Mesothelial cell of epicardium (in vitro differentiated cells): ENCODE measurements at regions not wholly inside any gene's neighbourhood (a gene's known extent, or its start where the extent isn't known, plus 50 kb on each side); places are given as distances from the start of the nearest gene placed in this dataset.

Experiments used
- DNase-seq, 2 experiments: peaks; one replicate each; pipeline ENCODE4 v3.0.0; 2021; ENCODE audit warnings: low spot score in 2 of 2; ENCODE audit not compliant: unreplicated experiment in 2 of 2
- H3K27ac Mint-ChIP-seq: 2 replicates; pipeline ENCODE4 v1.8.0; 2021; ENCODE audit warnings: mixed read lengths
- H3K27me3 Mint-ChIP-seq: 2 replicates; pipeline ENCODE4 v1.8.0; 2021; ENCODE audit warnings: low read depth, mixed read lengths
- H3K36me3 Mint-ChIP-seq: 2 replicates; pipeline ENCODE4 v1.8.0; 2021; ENCODE audit warnings: mixed read lengths
- H3K4me1 Mint-ChIP-seq: 2 replicates; pipeline ENCODE4 v1.8.0; 2021; ENCODE audit warnings: mixed read lengths
- H3K4me3 Mint-ChIP-seq: 2 replicates; pipeline ENCODE4 v1.8.0; 2021; ENCODE audit warnings: mild to moderate bottlenecking, moderate library complexity, mixed read lengths
- H3K9me3 Mint-ChIP-seq: 2 replicates; pipeline ENCODE4 v1.8.0; 2021; ENCODE audit warnings: mixed read lengths
- TF ChIP-seq, protein P1 (sequence below): fragments of 200-600 bp; sonication (generic); IDR thresholded peaks from one replicate; pipeline ENCODE4 v1.5.0; 2021; ENCODE audit warnings: antibody characterized with exemption; ENCODE audit not compliant: unreplicated experiment

GRCh38 chr16:18072161-18072560 lies 264.4 kb downstream of the NPIPA8 start:
- TF ChIP-seq, protein P1, sequence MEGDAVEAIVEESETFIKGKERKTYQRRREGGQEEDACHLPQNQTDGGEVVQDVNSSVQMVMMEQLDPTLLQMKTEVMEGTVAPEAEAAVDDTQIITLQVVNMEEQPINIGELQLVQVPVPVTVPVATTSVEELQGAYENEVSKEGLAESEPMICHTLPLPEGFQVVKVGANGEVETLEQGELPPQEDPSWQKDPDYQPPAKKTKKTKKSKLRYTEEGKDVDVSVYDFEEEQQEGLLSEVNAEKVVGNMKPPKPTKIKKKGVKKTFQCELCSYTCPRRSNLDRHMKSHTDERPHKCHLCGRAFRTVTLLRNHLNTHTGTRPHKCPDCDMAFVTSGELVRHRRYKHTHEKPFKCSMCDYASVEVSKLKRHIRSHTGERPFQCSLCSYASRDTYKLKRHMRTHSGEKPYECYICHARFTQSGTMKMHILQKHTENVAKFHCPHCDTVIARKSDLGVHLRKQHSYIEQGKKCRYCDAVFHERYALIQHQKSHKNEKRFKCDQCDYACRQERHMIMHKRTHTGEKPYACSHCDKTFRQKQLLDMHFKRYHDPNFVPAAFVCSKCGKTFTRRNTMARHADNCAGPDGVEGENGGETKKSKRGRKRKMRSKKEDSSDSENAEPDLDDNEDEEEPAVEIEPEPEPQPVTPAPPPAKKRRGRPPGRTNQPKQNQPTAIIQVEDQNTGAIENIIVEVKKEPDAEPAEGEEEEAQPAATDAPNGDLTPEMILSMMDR: no peak
- no peak overlapping the region for H3K4me3 Mint-ChIP-seq
- H3K27ac Mint-ChIP-seq: no peak overlapping the region
- H3K9me3 Mint-ChIP-seq: peaks cover 2% of the 10 kb centered on the region
- peaks cover 5% of the 10 kb centered on the region for H3K27me3 Mint-ChIP-seq
- no peaks in the 10 kb centered on the region for H3K4me1 Mint-ChIP-seq
- no peaks in the 10 kb centered on the region for H3K36me3 Mint-ChIP-seq
- no peak for DNase-seq

GRCh38 chr16:18069683-18070082 lies 266.9 kb downstream of the NPIPA8 start:
- Mint-ChIP-seq H3K27me3 (peaks cover 15% of the 10 kb centered on the region), H3K27ac (no peak overlapping the region), H3K36me3 (no peaks in the 10 kb centered on the region), H3K4me1 (no peaks in the 10 kb centered on the region), H3K9me3 (peaks cover 27% of the 10 kb centered on the region), H3K4me3 (no peak overlapping the region)
- TF ChIP-seq, protein P1: no peak
- no peak for DNase-seq

- no peak for DNase-seq
- H3K4me1 Mint-ChIP-seq: no peaks in the 10 kb centered on the region
- H3K36me3 Mint-ChIP-seq: no peaks in the 10 kb centered on the region
- peaks cover 27% of the 10 kb centered on the region for H3K9me3 Mint-ChIP-seq
- no peak overlapping the region for H3K4me3 Mint-ChIP-seq
- TF ChIP-seq, protein P1: no peak
- H3K27ac Mint-ChIP-seq: no peak overlapping the region
- H3K27me3 Mint-ChIP-seq: peaks cover 15% of the 10 kb centered on the region
Measured at GRCh38 chr16:18068477-18068876, 268.1 kb downstream of the NPIPA8 start.

DNA sequence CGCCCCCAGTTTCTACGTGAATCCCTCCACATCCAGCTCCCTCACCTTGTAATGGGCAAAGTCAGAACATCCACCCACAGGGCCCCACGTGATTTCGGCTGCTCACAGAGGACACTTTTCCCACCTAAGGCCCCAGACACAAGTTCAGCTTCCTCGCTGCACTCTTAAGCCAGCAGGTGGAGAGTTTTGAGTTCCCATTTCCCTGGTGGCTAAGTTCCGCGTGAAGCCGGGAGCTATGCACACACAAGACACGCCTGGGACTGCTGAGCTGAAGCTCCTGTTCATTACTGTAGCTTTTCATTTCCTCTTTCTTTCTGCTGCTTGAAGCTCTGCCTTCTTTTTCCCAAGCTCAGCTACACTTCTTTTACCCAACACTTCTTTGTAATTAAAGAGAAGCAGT lies 273.8 kb downstream of the NPIPA8 start:
- DNase-seq: no peak
- H3K4me3 Mint-ChIP-seq: no peak overlapping the region
- no peaks in the 10 kb centered on the region for H3K4me1 Mint-ChIP-seq
- peaks cover 15% of the 10 kb centered on the region for H3K27me3 Mint-ChIP-seq
- H3K9me3 Mint-ChIP-seq: peaks cover 27% of the 10 kb centered on the region
- TF ChIP-seq, protein P1: no peak
- no peaks in the 10 kb centered on the region for H3K36me3 Mint-ChIP-seq
- H3K27ac Mint-ChIP-seq: no peak overlapping the region

DNA sequence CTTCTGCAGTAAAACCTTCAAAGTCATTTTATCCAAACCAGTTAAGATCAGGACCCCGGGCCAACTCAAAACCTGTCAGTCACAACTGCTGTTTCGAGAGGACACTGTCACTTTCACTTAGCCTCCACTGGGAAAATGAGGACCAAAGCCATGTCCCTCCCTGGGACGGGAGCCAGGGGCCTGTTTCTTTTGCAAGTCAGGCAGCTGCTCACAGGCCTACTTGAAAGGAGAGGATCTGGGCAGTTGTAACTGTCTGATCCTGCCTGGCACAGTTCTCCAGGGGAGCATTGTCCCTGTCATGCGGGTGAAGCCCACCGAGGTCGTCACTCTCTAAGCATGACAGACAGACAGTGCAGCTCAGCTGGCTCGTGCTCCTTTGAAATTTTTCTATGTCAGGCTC lies 276.2 kb downstream of the NPIPA8 start:
- TF ChIP-seq, protein P1: no peak
- Mint-ChIP-seq H3K4me1 (no peaks in the 10 kb centered on the region), H3K27ac (no peak overlapping the region), H3K9me3 (peaks cover 7% of the 10 kb centered on the region), H3K36me3 (no peaks in the 10 kb centered on the region), H3K27me3 (peaks cover 6% of the 10 kb centered on the region), H3K4me3 (no peak overlapping the region)
- DNase-seq: no peak

GRCh38 chr16:18059577-18059976 lies 277.0 kb downstream of the NPIPA8 start:
- no peak for DNase-seq
- no peak overlapping the region for H3K4me3 Mint-ChIP-seq
- H3K27me3 Mint-ChIP-seq: peaks cover 7% of the 10 kb centered on the region
- no peak overlapping the region for H3K27ac Mint-ChIP-seq
- H3K4me1 Mint-ChIP-seq: no peaks in the 10 kb centered on the region
- H3K9me3 Mint-ChIP-seq: no peaks in the 10 kb centered on the region
- H3K36me3 Mint-ChIP-seq: no peaks in the 10 kb centered on the region
- TF ChIP-seq, protein P1: no peak
